ENCODE measurements at regions not wholly inside any gene's neighbourhood (a gene's known extent, or its start where the extent isn't known, plus 50 kb on each side); places are given as distances from the start of the nearest gene placed in this dataset.

GRCh38 chr5:34600118-34600493 lies 56.0 kb upstream of the RAI14 start:
- 93 to 100% methylated on average over 1 to 4 of the region's 4 CpGs for WGBS, 2 experiments (ENCODE audit: insufficient coverage in 1 of 2, insufficient read length in 1 of 2)
- DNase-seq = no peak
- H3K4me1 ChIP-seq (ENCODE audit: control insufficient read depth, insufficient read depth, low read length) = no peaks in the 10 kb centered on the region

GRCh38 chr5:34603378-34603777 lies 52.8 kb upstream of the RAI14 start:
- Histone ChIP-seq H3K36me3 (ENCODE audit: control insufficient read depth, insufficient read depth, low read length) (no peaks in the 10 kb centered on the region), H3K27me3 (ENCODE audit: control insufficient read depth, insufficient read depth, low read length, poor library complexity, severe bottlenecking) (no peaks in the 10 kb centered on the region), H3K27ac (ENCODE audit: low read depth, low read length) (no peak overlapping the region), H3K4me3 (ENCODE audit: low read length) (no peak overlapping the region), H3K4me1 (ENCODE audit: control insufficient read depth, insufficient read depth, low read length) (no peaks in the 10 kb centered on the region), H3K9ac (ENCODE audit: extremely low read depth, low read length, poor library complexity, severe bottlenecking) (no peak overlapping the region), H3K9me3 (ENCODE audit: control insufficient read depth, low read length) (no peaks in the 10 kb centered on the region)
- no peak for DNase-seq
- no peaks in the 10 kb centered on the region for H3K36me3 Mint-ChIP-seq (ENCODE audit: low read depth)
- no peak for TF ChIP-seq CTCF (conservative IDR thresholded peaks at IDR 0.05)
- no peaks in the 10 kb centered on the region for H3K27me3 Mint-ChIP-seq (ENCODE audit: insufficient read depth)
- H3K4me3 Mint-ChIP-seq = no peak overlapping the region
- 94 to 100% methylated on average over 1 to 2 of the region's 2 CpGs for WGBS, 2 experiments (ENCODE audit: insufficient coverage in 1 of 2, insufficient read length in 1 of 2)
- no peak overlapping the region for H3K27ac Mint-ChIP-seq
- peaks cover 13% of the 10 kb centered on the region for H3K4me1 Mint-ChIP-seq
- peaks cover 3% of the 10 kb centered on the region for H3K9me3 Mint-ChIP-seq

More at GRCh38 chr5:34600118-34600493, 56.0 kb upstream of the RAI14 start:
- no peaks in the 10 kb centered on the region for H3K27me3 ChIP-seq (ENCODE audit: control insufficient read depth, insufficient read depth, low read length, poor library complexity, severe bottlenecking)
- Mint-ChIP-seq H3K36me3 (ENCODE audit: low read depth) (no peaks in the 10 kb centered on the region), H3K4me1 (peaks cover 17% of the 10 kb centered on the region), H3K27me3 (ENCODE audit: insufficient read depth) (no peaks in the 10 kb centered on the region), H3K9me3 (peaks cover 3% of the 10 kb centered on the region), H3K4me3 (no peak overlapping the region), H3K27ac (no peak overlapping the region)
- no peak overlapping the region for H3K27ac ChIP-seq (ENCODE audit: low read depth, low read length)
- TF ChIP-seq CTCF (conservative IDR thresholded peaks at IDR 0.05) = no peak
- H3K9ac ChIP-seq (ENCODE audit: extremely low read depth, low read length, poor library complexity, severe bottlenecking) = no peak overlapping the region
- no peaks in the 10 kb centered on the region for H3K36me3 ChIP-seq (ENCODE audit: control insufficient read depth, insufficient read depth, low read length)
- H3K9me3 ChIP-seq (ENCODE audit: control insufficient read depth, low read length) = no peaks in the 10 kb centered on the region
- H3K4me3 ChIP-seq (ENCODE audit: low read length) = no peak overlapping the region

- H3K27me3 ChIP-seq (ENCODE audit: control insufficient read depth, insufficient read depth, low read length, poor library complexity, severe bottlenecking) = no peaks in the 10 kb centered on the region
- 64% methylated on average over 1 of the region's 1 CpG; no CpG with 5 or more reads in 1 of the 2 experiments for WGBS, 2 experiments (ENCODE audit: insufficient coverage in 1 of 2, insufficient read length in 1 of 2)
- H3K9ac ChIP-seq (ENCODE audit: extremely low read depth, low read length, poor library complexity, severe bottlenecking) = no peak overlapping the region
- Mint-ChIP-seq H3K27ac (no peak overlapping the region), H3K27me3 (ENCODE audit: insufficient read depth) (no peaks in the 10 kb centered on the region), H3K4me1 (peaks cover 5% of the 10 kb centered on the region), H3K36me3 (ENCODE audit: low read depth) (no peaks in the 10 kb centered on the region), H3K4me3 (no peak overlapping the region), H3K9me3 (peaks cover 3% of the 10 kb centered on the region)
- no peak overlapping the region for H3K27ac ChIP-seq (ENCODE audit: low read depth, low read length)
- no peaks in the 10 kb centered on the region for H3K4me1 ChIP-seq (ENCODE audit: control insufficient read depth, insufficient read depth, low read length)
- no peak overlapping the region for H3K4me3 ChIP-seq (ENCODE audit: low read length)
- DNase-seq = no peak
- H3K36me3 ChIP-seq (ENCODE audit: control insufficient read depth, insufficient read depth, low read length) = no peaks in the 10 kb centered on the region
- H3K9me3 ChIP-seq (ENCODE audit: control insufficient read depth, low read length) = no peaks in the 10 kb centered on the region
- TF ChIP-seq CTCF (conservative IDR thresholded peaks at IDR 0.05) = no peak
These were observed 51.9 kb upstream of the RAI14 start for GRCh38 chr5:34604119-34604675.

Measured in endodermal cell (in vitro differentiated cells).